Lower leg skin (tissue), 4 donors: ENCODE measurements at regions not wholly inside any gene's neighbourhood (a gene's known extent, or its start where the extent isn't known, plus 50 kb on each side); places are given as distances from the start of the nearest gene placed in this dataset.

Experiments used
- DNase-seq, 2 donors: peaks; one replicate each; pipeline ENCODE4 v3.0.0-alpha.2; 2019; ENCODE audit warnings: low spot score in 2 of 2
- H3K4me3 ChIP-seq: fragments of 200-600 bp; sonication (generic); 2 replicates; pipeline ENCODE4 v1.5.1; 2017; ENCODE audit warnings: mild to moderate bottlenecking, low read depth; ENCODE audit not compliant: poor library complexity, severe bottlenecking
- POLR2A ChIP-seq, 2 donors: fragments of 450-650 bp; IDR thresholded peaks; one replicate each; pipeline ENCODE4 v1.6.1; 2016 to 2017; ENCODE audit warnings: antibody characterized with exemption in 2 of 2, mild to moderate bottlenecking in 1 of 2, moderate library complexity in 1 of 2
- WGBS, 2 donors: methylation state at CpG; one replicate each; pipeline ENCODE4 v1.1.5; 2018; 5-methylcytosine and 5-hydroxymethylcytosine counted together
- intact Hi-C: fragments of 100-400 bp; cut with DNase I; formaldehyde crosslinking; loops from one replicate; pipeline ENCODE4 v1.15.0; 2023; ENCODE audit warnings: low total_unique reads
- TF ChIP-seq, protein P1 (sequence below), 3 donors: fragments of 450-650 bp; IDR thresholded peaks; one replicate each; pipeline ENCODE4 v1.5.1; 2016; ENCODE audit warnings: antibody characterized with exemption in 3 of 3, mild to moderate bottlenecking in 3 of 3, moderate library complexity in 2 of 3

DNA sequence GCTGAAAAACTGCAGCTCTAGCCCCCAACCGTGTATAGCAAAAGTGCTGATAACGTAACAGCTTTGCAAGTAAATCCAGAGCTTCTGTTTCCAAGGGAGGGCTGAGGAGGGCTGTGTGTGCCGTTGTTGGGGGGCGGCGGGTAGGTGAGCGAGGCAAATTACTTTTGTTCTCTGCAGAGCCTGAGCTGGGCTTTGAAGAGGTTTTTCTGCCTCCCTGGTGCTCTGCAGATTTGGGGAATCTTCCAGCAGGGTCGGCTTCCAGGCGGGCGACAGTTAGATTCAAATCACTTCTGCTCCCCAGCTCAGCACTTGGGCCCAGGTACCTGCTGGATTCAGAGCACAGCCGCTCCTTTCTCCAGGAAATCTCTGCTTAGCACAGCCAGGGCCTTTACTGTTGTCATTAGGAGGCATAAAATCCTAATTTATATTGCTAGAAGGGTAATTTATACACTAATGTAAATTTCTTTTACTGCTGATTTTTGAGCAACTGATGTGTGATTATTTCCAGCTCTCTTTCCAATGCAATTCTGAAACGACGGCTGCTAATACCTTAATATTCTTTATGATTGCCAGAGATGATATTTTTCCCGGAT is 442.4 kb downstream of the TYW1 start:
- no peak overlapping the region for H3K4me3 ChIP-seq
- DNase-seq = no peak
- TF ChIP-seq POLR2A (IDR thresholded peaks at IDR 0.05) = no peak
- TF ChIP-seq, protein P1, sequence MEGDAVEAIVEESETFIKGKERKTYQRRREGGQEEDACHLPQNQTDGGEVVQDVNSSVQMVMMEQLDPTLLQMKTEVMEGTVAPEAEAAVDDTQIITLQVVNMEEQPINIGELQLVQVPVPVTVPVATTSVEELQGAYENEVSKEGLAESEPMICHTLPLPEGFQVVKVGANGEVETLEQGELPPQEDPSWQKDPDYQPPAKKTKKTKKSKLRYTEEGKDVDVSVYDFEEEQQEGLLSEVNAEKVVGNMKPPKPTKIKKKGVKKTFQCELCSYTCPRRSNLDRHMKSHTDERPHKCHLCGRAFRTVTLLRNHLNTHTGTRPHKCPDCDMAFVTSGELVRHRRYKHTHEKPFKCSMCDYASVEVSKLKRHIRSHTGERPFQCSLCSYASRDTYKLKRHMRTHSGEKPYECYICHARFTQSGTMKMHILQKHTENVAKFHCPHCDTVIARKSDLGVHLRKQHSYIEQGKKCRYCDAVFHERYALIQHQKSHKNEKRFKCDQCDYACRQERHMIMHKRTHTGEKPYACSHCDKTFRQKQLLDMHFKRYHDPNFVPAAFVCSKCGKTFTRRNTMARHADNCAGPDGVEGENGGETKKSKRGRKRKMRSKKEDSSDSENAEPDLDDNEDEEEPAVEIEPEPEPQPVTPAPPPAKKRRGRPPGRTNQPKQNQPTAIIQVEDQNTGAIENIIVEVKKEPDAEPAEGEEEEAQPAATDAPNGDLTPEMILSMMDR (IDR thresholded peaks at IDR 0.05) = no peak
- 77 to 79% methylated on average over 13 of the region's 13 CpGs for WGBS, 2 donors
- intact Hi-C loops = no loop called here

GRCh38 chr7:67440321-67440720 is 443.7 kb downstream of the TYW1 start:
- 0 to 62% methylated on average over 2 of the region's 2 CpGs for WGBS, 2 donors
- intact Hi-C loops = no loop called here
- DNase-seq = no peak
- no peak overlapping the region for H3K4me3 ChIP-seq
- TF ChIP-seq, protein P1 (IDR thresholded peaks at IDR 0.05) = no peak
- TF ChIP-seq POLR2A (IDR thresholded peaks at IDR 0.05) = no peak

GRCh38 chr7:67445728-67446127 is 449.1 kb downstream of the TYW1 start:
- intact Hi-C loops = no loop called here
- TF ChIP-seq, protein P1 (IDR thresholded peaks at IDR 0.05) = no peak
- TF ChIP-seq POLR2A (IDR thresholded peaks at IDR 0.05) = no peak
- WGBS, 2 donors = 90 to 91% methylated on average over 4 of the region's 4 CpGs

DNA sequence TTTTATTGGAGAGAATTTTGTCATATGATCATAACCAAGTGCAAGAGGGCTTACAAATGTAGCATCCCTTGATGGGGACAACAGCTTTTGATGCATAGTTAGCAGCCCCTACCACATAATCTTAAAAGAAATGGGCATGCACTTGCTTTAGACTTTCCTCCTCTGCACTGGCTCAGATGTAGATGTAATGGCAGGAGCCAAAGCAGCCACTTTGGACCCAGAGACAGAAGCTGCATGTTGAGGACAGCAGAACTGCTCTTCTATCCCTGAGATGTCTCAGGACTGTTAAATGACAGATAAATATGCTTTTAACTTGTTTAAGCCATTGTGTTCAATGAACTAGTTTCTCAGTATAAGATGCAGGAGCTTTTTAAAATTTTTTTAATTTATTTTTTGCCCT is 450.7 kb downstream of the TYW1 start:
- DNase-seq = no peak
- no peak overlapping the region for H3K4me3 ChIP-seq
- TF ChIP-seq, protein P1 (IDR thresholded peaks at IDR 0.05) = no peak
- no peak for TF ChIP-seq POLR2A (IDR thresholded peaks at IDR 0.05)
- intact Hi-C loops = no loop called here

More at GRCh38 chr7:67445728-67446127, 449.1 kb downstream of the TYW1 start:
- DNase-seq = no peak
- no peak overlapping the region for H3K4me3 ChIP-seq

- WGBS, 2 donors = 69 to 85% methylated on average over 1 of the region's 1 CpG
- no peak overlapping the region for H3K4me3 ChIP-seq
- intact Hi-C loops = no loop called here
- TF ChIP-seq, protein P1 (IDR thresholded peaks at IDR 0.05) = no peak
- no peak for TF ChIP-seq POLR2A (IDR thresholded peaks at IDR 0.05)
- no peak for DNase-seq
Measured at GRCh38 chr7:67448271-67448670, 451.6 kb downstream of the TYW1 start.

- TF ChIP-seq, protein P1 (IDR thresholded peaks at IDR 0.05) = no peak
- TF ChIP-seq POLR2A (IDR thresholded peaks at IDR 0.05) = no peak
- WGBS, 2 donors = 76 to 84% methylated on average over 3 of the region's 3 CpGs
- no peak overlapping the region for H3K4me3 ChIP-seq
- no peak for DNase-seq
- intact Hi-C loops = no loop called here
Measured at GRCh38 chr7:67450171-67450570, 453.5 kb downstream of the TYW1 start.
